Left renal cortex interstitium (tissue), 4 donors: ENCODE measurements at regions not wholly inside any gene's neighbourhood (a gene's known extent, or its start where the extent isn't known, plus 50 kb on each side); places are given as distances from the start of the nearest gene placed in this dataset.
"Not testable (repeated sequence)": the region's sequence is repeated elsewhere in the genome, so short reads cannot be mapped to it uniquely, and the experiment has no call there.

Experiments
- DNase-seq, 4 donors: peaks; one replicate each; pipeline ENCODE4 v3.0.0-alpha.2; 2013; ENCODE audit warnings: low read depth in 4 of 4, low spot score in 2 of 4, missing footprints in 1 of 4

DNA sequence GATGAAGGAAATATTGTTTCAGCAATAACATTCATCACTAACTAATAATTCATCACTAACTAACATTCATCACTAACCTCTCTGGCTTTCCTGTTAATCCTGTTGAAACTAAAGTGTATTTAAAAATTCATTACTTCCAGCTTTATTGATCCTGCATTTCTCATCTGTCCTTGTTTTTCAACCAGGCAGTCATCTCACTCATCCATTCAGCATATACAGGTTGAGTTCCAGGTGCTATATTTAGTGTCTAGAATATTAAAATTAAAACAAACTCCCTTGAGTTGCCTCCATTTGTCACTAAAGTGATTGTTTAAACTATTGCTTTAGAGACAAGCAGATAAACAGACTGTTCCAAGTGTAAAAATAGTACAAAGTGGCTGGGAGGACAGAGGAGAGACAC is 58.1 kb downstream of the ATXN7L3B start:
- no peak for DNase-seq

- no peak for DNase-seq
Measured at GRCh38 chr12:74598819-74599218, 61.2 kb downstream of the ATXN7L3B start.

- DNase-seq, result no peak
Measured at GRCh38 chr12:74599932-74600331, 62.3 kb downstream of the ATXN7L3B start.

DNA sequence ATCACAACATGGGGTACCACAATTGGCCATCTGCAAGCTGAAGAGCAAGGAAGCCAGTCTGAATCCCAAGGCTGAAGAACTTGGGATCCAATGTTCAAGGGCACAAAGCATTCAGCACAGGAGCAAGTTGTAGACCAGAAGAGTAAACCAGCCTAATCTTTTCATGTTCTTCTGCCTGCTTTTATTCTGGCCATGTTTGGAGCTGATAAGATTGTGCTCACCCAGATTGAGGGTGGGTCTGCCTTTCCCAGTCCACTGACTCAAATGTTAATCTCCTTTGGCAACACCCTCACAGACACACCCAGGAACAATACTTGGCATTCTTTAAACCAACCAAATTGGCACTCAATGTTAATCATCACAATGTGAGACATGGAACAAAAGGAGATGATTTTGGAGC is 63.2 kb downstream of the ATXN7L3B start:
- not testable (repeated sequence) for DNase-seq

DNA sequence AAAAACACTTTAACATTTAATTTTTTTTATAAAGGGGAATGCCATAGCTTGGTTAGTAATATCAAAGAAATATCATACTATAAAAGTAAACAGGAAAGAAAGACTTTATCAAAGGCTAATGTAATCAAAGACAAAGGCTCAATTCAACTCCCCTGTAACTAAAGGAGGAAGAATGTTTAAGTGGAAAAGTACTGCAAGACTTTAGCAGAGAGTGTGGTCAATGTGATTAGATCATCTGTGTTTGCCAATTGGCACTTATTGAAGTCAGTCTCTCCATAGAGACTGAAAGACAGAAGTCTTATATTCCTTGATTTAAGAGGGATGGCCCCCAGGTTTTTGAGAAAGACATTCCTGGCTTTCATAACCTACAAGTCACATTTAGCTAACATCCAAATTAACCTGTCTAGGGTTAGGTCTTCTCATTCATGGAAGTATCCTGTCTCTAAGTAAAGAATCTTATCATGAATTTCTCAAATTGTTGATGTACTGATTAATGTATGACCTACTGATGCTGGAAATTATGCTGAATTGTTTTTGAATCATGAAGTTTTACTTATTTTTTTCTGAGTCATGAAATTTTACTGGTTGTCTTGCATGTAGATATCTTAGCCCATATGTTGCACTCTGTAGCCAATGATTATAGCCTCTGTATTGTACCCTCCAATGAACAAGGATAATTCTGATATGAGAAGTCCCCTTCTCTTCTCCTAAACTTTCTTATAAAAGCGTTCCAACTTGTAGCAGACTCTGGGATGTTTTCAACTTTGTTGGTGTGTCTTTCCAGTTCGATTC is 65.4 kb downstream of the ATXN7L3B start:
- no peak for DNase-seq

DNA sequence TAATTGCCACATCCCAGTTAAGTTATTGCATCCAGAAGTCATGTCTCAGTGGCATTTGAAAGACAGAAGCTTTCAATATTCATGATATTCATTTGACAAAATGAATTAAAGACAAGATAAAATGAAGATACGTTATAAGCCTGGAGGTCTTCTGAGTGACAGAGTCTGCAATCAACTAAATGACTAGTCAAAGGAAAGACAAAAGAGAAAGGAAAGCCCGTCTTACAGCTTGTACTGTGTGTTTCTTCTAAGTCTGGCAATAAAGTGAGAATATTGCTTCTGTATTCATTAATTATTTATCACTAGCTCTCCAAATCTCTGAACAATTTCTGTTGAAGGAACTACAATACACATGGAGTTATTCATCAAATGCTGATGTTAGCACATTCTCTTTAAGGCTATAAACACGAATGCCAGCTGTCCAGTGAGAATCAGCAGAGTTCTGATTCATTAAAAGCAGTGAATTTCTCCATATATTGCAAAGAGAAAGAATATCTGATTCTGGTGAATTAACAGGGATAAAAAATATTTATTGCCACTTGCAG is 70.7 kb downstream of the ATXN7L3B start:
- no peak for DNase-seq

- DNase-seq, result no peak
Measured at GRCh38 chr12:74610711-74611110, 73.1 kb downstream of the ATXN7L3B start.

GRCh38 chr12:74614426-74614825 is 76.8 kb downstream of the ATXN7L3B start:
- DNase-seq, result no peak

GRCh38 chr12:74619084-74619483 is 81.4 kb downstream of the ATXN7L3B start:
- no peak for DNase-seq

GRCh38 chr12:74619884-74620283 is 82.2 kb downstream of the ATXN7L3B start:
- no peak for DNase-seq

DNA sequence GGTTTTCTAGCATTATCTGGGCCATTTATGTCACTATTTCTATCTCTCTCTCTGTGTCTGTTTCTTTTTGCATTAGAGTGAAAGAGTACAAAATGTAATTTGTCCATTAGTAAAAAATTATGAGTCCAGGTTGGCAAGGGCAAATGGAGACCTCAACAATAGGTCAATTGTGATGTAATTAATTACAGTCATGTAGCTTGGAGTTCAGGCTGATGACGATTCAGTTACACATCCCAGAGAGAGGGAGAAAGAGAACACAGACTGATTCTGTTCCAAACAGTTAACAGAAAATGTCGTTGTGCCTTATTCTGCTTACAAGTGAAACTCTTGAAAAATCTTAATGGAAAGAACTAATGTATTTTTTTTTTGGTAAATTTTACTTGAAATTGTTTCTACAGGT is 83.3 kb downstream of the ATXN7L3B start:
- DNase-seq, result no peak

GRCh38 chr12:74624201-74624600 is 86.6 kb downstream of the ATXN7L3B start:
- DNase-seq, result no peak

DNA sequence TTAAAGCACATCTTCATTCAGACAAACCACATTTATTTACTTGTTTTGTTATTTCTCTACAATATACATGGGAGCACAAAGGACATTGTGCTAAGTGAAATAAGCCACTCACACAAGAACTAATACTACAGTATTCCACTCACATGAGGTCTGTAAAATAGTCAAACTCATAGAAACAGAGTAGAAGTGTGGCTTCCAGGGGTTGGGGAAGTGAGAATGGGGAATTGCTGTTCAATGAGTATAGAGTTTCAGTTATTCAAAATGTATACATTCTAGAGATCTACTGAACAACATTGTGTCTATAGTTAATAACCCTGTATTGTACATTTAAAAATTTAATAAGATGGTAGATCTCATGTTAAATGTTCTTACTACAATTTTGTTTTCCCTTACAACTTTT is 88.8 kb downstream of the ATXN7L3B start:
- no peak for DNase-seq

GRCh38 chr12:74641262-74641661 is 103.6 kb downstream of the ATXN7L3B start:
- DNase-seq, result no peak

- no peak for DNase-seq
Measured at GRCh38 chr12:74641694-74642093, 104.1 kb downstream of the ATXN7L3B start.

- no peak for DNase-seq
Measured at GRCh38 chr12:74644681-74645080, 107.0 kb downstream of the ATXN7L3B start.

DNA sequence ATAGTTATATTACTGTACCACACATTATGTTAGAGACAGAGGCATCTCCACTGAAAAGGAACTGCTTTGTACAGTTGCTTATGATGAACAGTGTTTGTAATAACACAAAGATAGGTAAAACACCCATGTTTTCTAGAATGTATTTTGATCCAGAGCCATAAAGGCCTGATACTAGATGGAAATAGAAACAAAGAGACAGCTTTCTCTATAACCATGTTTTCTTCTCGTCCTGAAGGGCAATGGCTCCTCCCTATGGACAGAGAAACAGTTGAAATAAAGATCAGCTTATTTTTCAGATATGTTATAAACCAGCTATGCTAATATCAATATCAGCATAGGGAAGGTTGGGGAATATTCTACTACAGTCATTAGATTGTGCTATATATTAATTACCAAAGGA is 109.2 kb downstream of the ATXN7L3B start:
- no peak for DNase-seq

DNA sequence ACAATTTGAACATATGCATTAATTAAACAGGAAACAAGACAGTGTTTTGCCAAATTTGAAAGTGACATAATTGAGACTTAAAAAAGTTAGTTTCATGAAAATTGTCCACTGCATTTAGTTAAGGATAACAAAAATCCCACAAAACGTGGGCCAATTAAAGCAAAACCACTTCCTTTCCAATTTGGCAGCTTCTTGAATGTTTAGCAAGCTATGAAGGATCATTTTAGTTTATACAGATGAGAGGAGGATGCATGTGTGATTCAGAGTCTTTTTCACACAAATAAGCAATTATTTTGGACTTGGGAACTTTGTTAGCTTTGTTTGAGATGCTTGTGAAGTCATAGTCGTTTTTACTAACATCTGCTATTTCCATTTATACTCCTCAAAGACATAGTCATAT is 109.6 kb downstream of the ATXN7L3B start:
- no peak for DNase-seq

DNA sequence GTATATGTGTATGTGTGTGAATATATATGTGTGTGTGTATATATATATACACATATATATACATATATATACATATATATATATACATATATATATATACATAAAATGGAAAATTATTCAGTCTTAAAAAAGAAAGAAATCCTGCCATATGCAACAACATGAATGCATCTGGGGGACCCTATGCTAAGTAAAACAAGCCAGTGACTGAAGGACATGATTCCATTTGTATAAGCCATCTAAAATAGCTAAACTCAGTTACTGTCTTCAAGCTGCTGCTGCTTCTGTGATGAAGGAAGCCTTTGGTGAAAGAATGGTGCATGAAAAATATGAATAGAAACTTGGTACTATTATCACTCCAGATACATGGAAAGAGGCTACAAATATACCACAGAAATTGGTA is 118.6 kb downstream of the ATXN7L3B start:
- no peak for DNase-seq

DNA sequence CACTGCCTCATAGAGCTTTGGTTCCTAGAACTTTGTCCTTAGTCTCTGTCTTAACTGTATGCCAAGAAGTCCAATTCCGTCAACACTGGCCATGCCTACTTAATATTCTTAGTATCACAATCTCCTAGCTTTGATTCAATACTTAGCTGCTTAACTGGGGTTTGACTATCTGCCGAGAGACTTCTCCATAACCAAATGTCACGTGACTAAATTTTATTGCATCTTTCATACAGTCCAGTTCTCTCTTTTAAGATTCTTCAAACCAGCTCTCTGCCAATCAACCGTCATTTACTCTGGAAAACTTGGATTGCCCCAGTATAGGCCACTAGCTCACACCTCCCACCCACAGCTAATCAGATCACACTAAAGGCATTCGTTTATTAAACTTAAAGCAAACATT is 122.8 kb downstream of the ATXN7L3B start:
- DNase-seq, result no peak

GRCh38 chr12:74663958-74664357 is 126.3 kb downstream of the ATXN7L3B start:
- no peak for DNase-seq

DNA sequence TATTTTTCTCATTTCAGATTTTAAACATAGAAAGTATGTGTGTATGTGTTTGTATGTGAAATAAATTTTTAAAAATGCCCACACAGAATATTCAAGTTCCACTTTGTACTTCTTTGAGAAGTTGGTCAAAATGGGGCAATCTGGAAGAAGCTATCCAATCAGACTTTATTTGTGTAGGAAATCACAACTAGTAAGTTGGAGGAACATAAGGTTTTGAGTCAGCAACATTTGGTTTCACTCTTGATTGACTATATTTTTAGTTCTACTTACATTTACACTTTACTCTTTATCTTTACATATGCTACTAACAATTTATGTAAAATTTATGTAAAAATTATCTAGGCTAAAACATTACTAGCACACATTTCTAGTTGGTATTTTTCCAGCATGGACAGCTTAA is 128.1 kb downstream of the ATXN7L3B start:
- no peak for DNase-seq

- DNase-seq, result no peak
Measured at GRCh38 chr12:74671421-74671820, 133.8 kb downstream of the ATXN7L3B start.
